ENCODE measurements at regions not wholly inside any gene's neighbourhood (a gene's known extent, or its start where the extent isn't known, plus 50 kb on each side); places are given as distances from the start of the nearest gene placed in this dataset.

DNA sequence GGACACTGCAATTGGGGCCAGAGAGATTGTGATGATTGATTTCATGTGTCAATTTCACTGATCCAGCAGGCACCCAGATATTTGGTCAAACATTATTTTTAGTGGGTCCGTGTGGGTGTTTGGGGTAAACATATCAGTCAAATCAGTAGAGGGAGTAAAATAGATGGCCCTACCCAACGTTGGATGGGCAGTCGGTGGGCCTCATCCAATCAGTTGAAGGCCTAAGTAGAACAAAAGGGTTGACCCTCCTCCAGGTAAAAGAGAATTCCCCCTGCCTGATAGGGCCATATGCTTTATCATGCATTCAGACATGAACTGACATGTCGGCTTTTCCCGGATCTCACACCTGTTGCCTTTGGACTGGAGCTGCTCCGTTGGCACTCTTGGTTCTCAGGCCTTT lies 195.1 kb upstream of the CAND1 start:
- TF ChIP-seq, protein P1, sequence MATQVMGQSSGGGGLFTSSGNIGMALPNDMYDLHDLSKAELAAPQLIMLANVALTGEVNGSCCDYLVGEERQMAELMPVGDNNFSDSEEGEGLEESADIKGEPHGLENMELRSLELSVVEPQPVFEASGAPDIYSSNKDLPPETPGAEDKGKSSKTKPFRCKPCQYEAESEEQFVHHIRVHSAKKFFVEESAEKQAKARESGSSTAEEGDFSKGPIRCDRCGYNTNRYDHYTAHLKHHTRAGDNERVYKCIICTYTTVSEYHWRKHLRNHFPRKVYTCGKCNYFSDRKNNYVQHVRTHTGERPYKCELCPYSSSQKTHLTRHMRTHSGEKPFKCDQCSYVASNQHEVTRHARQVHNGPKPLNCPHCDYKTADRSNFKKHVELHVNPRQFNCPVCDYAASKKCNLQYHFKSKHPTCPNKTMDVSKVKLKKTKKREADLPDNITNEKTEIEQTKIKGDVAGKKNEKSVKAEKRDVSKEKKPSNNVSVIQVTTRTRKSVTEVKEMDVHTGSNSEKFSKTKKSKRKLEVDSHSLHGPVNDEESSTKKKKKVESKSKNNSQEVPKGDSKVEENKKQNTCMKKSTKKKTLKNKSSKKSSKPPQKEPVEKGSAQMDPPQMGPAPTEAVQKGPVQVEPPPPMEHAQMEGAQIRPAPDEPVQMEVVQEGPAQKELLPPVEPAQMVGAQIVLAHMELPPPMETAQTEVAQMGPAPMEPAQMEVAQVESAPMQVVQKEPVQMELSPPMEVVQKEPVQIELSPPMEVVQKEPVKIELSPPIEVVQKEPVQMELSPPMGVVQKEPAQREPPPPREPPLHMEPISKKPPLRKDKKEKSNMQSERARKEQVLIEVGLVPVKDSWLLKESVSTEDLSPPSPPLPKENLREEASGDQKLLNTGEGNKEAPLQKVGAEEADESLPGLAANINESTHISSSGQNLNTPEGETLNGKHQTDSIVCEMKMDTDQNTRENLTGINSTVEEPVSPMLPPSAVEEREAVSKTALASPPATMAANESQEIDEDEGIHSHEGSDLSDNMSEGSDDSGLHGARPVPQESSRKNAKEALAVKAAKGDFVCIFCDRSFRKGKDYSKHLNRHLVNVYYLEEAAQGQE (IDR thresholded peaks at IDR 0.05; ENCODE audit: borderline replicate concordance in 1 of 2, low read depth in 1 of 2, low read length in 2 of 2): no peak
- TF ChIP-seq ZNF329 (CRISPR knock-in tag; IDR thresholded peaks at IDR 0.05; ENCODE audit: low read depth): no peak
- TF ChIP-seq EZH2 (conservative IDR thresholded peaks at IDR 0.05; ENCODE audit: low read depth, low read length): no peak

Measured in HepG2 (cell line).